ENCODE measurements at regions not wholly inside any gene's neighbourhood (a gene's known extent, or its start where the extent isn't known, plus 50 kb on each side); places are given as distances from the start of the nearest gene placed in this dataset.
"Not testable (repeated sequence)": the region's sequence is repeated elsewhere in the genome, so short reads cannot be mapped to it uniquely, and the experiment has no call there.

GRCh38 chr9:78905986-78906755, 609.2 kb downstream of the PSAT1 start:
- no peak overlapping the region for H3K4me3 ChIP-seq (ENCODE audit: low read depth, low read length)
- no peak for TF ChIP-seq CTCF (IDR thresholded peaks at IDR 0.05; ENCODE audit: low read depth, low read length)

- TF ChIP-seq CTCF (IDR thresholded peaks at IDR 0.05; ENCODE audit: low read depth, low read length) = no peak
- no peak overlapping the region for H3K4me3 ChIP-seq (ENCODE audit: low read depth, low read length)
Measured at GRCh38 chr9:78909566-78909965, 612.6 kb downstream of the PSAT1 start.

GRCh38 chr9:78916884-78917283, 620.0 kb downstream of the PSAT1 start:
- not testable (repeated sequence) for H3K4me3 ChIP-seq (ENCODE audit: low read depth, low read length)

- no peak overlapping the region for H3K4me3 ChIP-seq (ENCODE audit: low read depth, low read length)
- no peak for TF ChIP-seq CTCF (IDR thresholded peaks at IDR 0.05; ENCODE audit: low read depth, low read length)
Measured at GRCh38 chr9:78918976-78919375, 622.1 kb downstream of the PSAT1 start.

GRCh38 chr9:78919701-78920100, 622.8 kb downstream of the PSAT1 start:
- TF ChIP-seq CTCF (IDR thresholded peaks at IDR 0.05; ENCODE audit: low read depth, low read length) = no peak
- no peak overlapping the region for H3K4me3 ChIP-seq (ENCODE audit: low read depth, low read length)

- H3K4me3 ChIP-seq (ENCODE audit: low read depth, low read length) = no peak overlapping the region
- no peak for TF ChIP-seq CTCF (IDR thresholded peaks at IDR 0.05; ENCODE audit: low read depth, low read length)
Measured at GRCh38 chr9:78921341-78921740, 624.4 kb downstream of the PSAT1 start.

- H3K4me3 ChIP-seq (ENCODE audit: low read depth, low read length) = no peak overlapping the region
- no peak for TF ChIP-seq CTCF (IDR thresholded peaks at IDR 0.05; ENCODE audit: low read depth, low read length)
Measured at GRCh38 chr9:78923966-78924659, 627.2 kb downstream of the PSAT1 start.
